GM12878 (cell line): ENCODE measurements at regions not wholly inside any gene's neighbourhood (a gene's known extent, or its start where the extent isn't known, plus 50 kb on each side); places are given as distances from the start of the nearest gene placed in this dataset.

ENCODE experiments used
- ATAC-seq: fragments of 200-7000 bp; cut with Tn5 transposase; 3 replicates; pipeline ENCODE4 v1.9.1; 2020; ENCODE audit warnings: mild to moderate bottlenecking, moderate library complexity
- BruUV-seq: library from RNA; stranded (reverse); fragments of 400-500 nt; replicated peaks from 2 replicates; lab custom pipeline; 2021; lab: Mats Ljungman, UMichigan
- CTCF ChIA-PET: fragments of 300-600 bp; sonication (Branson Sonifier 250); formaldehyde crosslinking; extraction: SDS; loops from one replicate; lab custom pipeline; 2021; ENCODE audit warnings: inconsistent platforms; lab: Yijun Ruan, JAX
- POLR2A ChIA-PET: fragments of 350-600 bp; formaldehyde crosslinking; extraction: SDS; loops from one replicate; lab custom pipeline; 2021; ENCODE audit warnings: inconsistent platforms; lab: Charles Lee
- RAD21 ChIA-PET: fragments of 300-600 bp; sonication (Branson Sonifier 250); formaldehyde crosslinking; loops from one replicate; lab custom pipeline; 2023; ENCODE audit warnings: antibody characterized with exemption; ENCODE audit not compliant: unreplicated experiment; lab: Charles Lee
- SMC1A ChIA-PET: fragments of 300-600 bp; sonication (Branson Sonifier 250); formaldehyde crosslinking; loops from one replicate; lab custom pipeline; 2023; ENCODE audit not compliant: unreplicated experiment, uncharacterized antibody; lab: Charles Lee
- DNase-seq: peaks from one replicate; pipeline ENCODE4 v3.0.0-alpha.2; 2011; ENCODE audit warnings: low read depth, low spot score
- FAIRE-seq: peaks from 3 replicates; lab custom pipeline; 2011; peaks lifted over from hg19 to GRCh38; lab: Jason Lieb, UNC
- H2AFZ ChIP-seq: 2 replicates; pipeline ENCODE4 v1.6.0; 2011; ENCODE audit warnings: low read depth, low read length, control low read depth; ENCODE audit not compliant: control insufficient read depth
- H3K27ac ChIP-seq: 2 replicates; pipeline ENCODE4 v1.5.1; 2011; ENCODE audit warnings: control low read depth; ENCODE audit not compliant: control insufficient read depth, insufficient read depth
- H3K27me3 ChIP-seq, 2 experiments: replicated peaks in 1 of 2; 2 replicates each; pipeline versions ENCODE4 v1.6.0 to v1.6.1; 2011; ENCODE audit warnings: low read length in 1 of 2; ENCODE audit not compliant: control insufficient read depth in 2 of 2, insufficient read depth in 2 of 2
- H3K36me3 ChIP-seq, 2 experiments: 2 replicates each; pipeline ENCODE4 v1.5.1; 2011; ENCODE audit warnings: low read length in 1 of 2; ENCODE audit not compliant: control insufficient read depth in 2 of 2, insufficient read depth in 2 of 2
- H3K4me1 ChIP-seq: 2 replicates; pipeline ENCODE4 v1.6.1; 2011; ENCODE audit warnings: mild to moderate bottlenecking, low read length, moderate library complexity, mixed read lengths; ENCODE audit not compliant: control insufficient read depth, insufficient read depth
- H3K4me2 ChIP-seq: 2 replicates; pipeline ENCODE4 v1.6.0; 2011; ENCODE audit warnings: control low read depth; ENCODE audit not compliant: control insufficient read depth, insufficient read depth
- H3K4me3 ChIP-seq: fragments of 200-600 bp; sonication (generic); 2 replicates; pipeline ENCODE4 v1.5.1; 2016
- H3K79me2 ChIP-seq: 2 replicates; pipeline ENCODE4 v1.6.0; 2011; ENCODE audit warnings: low read length; ENCODE audit not compliant: control insufficient read depth, insufficient read depth
- H3K9ac ChIP-seq: 2 replicates; pipeline ENCODE4 v1.8.0; 2011; ENCODE audit warnings: low read length, control low read depth, mixed read lengths; ENCODE audit not compliant: control insufficient read depth, insufficient read depth
- H3K9me3 ChIP-seq: replicated peaks from 3 replicates; pipeline ENCODE4 v1.5.1; 2011; ENCODE audit warnings: mild to moderate bottlenecking, low read length; ENCODE audit not compliant: control insufficient read depth, insufficient read depth
- H4K20me1 ChIP-seq: 2 replicates; pipeline ENCODE4 v1.6.0; 2011; ENCODE audit not compliant: control insufficient read depth, insufficient read depth
- MYC ChIP-seq: IDR thresholded peaks from 2 replicates; pipeline ENCODE4 v1.6.1; 2011; ENCODE audit warnings: mild to moderate bottlenecking, low read length, moderate library complexity, inconsistent platforms; ENCODE audit not compliant: insufficient read depth, insufficient replicate concordance, insufficient read length, severe bottlenecking
- WGBS: methylation state at CpG from one replicate; pipeline ENCODE4 v1.1.6; 2016; ENCODE audit warnings: low lambda C conversion rate; ENCODE audit not compliant: insufficient replicate concordance, insufficient coverage; ENCODE audit errors: missing lambda C conversion rate; 5-methylcytosine and 5-hydroxymethylcytosine counted together
- in situ Hi-C: fragments of 300-500 bp; cut with MboI; formaldehyde crosslinking; loops from 9 replicates; pipeline ENCODE4 v1.14.3; 2018; ENCODE audit warnings: mixed read lengths
- intact Hi-C: fragments of 100-400 bp; cut with micrococcal nuclease; formaldehyde crosslinking; loops from one replicate; pipeline ENCODE4 v1.14.2; 2022; ENCODE audit not compliant: unreplicated experiment
- TF ChIP-seq, protein P1 (sequence below): IDR thresholded peaks from 2 replicates; pipeline ENCODE4 v1.6.1; 2012; ENCODE audit warnings: mild to moderate bottlenecking, low read depth, low read length
- TF ChIP-seq, protein P2 (sequence below): IDR thresholded peaks from 2 replicates; pipeline ENCODE4 v1.6.1; 2011; ENCODE audit warnings: borderline replicate concordance, low read depth, mild to moderate bottlenecking, moderate library complexity, mixed read lengths, low read length; ENCODE audit not compliant: insufficient read depth; ENCODE audit errors: extremely low read length

- Histone ChIP-seq H3K4me2 (no peak overlapping the region), H3K27ac (no peak overlapping the region), H3K4me3 (no peak overlapping the region), H2AFZ (no peak overlapping the region), H3K4me1 (peaks cover 6% of the 10 kb centered on the region; the same call in 1 of the 2 replicates), H3K36me3 (no peaks in the 10 kb centered on the region), H3K79me2 (no peaks in the 10 kb centered on the region), H4K20me1 (no peaks in the 10 kb centered on the region), H3K9ac (no peak overlapping the region), H3K27me3 (no peaks in the 10 kb centered on the region), H3K9me3 (no peaks in the 10 kb centered on the region)
- FAIRE-seq (no peak), DNase-seq (no peak), ATAC-seq (no peak)
- RAD21 ChIA-PET, result interaction anchor here (1.0 to 1.1 kb wide), 2 partner anchors 32 to 144 kb away, joined by 3 to 6 read pairs; no protein-coding TSS in a partner anchor
- BruUV-seq, result no TSS peak
- POLR2A ChIA-PET, result no interaction called here
- CTCF ChIA-PET, result interaction anchor here (0.6 to 5.6 kb wide), 7 partner anchors 11 to 313 kb away, joined by 3 to 28 read pairs (median 4); no protein-coding TSS in a partner anchor
- 62% methylated on average over 4 of the region's 4 CpGs for WGBS
- TF ChIP-seq MYC, result no peak
- TF ChIP-seq, protein P1, sequence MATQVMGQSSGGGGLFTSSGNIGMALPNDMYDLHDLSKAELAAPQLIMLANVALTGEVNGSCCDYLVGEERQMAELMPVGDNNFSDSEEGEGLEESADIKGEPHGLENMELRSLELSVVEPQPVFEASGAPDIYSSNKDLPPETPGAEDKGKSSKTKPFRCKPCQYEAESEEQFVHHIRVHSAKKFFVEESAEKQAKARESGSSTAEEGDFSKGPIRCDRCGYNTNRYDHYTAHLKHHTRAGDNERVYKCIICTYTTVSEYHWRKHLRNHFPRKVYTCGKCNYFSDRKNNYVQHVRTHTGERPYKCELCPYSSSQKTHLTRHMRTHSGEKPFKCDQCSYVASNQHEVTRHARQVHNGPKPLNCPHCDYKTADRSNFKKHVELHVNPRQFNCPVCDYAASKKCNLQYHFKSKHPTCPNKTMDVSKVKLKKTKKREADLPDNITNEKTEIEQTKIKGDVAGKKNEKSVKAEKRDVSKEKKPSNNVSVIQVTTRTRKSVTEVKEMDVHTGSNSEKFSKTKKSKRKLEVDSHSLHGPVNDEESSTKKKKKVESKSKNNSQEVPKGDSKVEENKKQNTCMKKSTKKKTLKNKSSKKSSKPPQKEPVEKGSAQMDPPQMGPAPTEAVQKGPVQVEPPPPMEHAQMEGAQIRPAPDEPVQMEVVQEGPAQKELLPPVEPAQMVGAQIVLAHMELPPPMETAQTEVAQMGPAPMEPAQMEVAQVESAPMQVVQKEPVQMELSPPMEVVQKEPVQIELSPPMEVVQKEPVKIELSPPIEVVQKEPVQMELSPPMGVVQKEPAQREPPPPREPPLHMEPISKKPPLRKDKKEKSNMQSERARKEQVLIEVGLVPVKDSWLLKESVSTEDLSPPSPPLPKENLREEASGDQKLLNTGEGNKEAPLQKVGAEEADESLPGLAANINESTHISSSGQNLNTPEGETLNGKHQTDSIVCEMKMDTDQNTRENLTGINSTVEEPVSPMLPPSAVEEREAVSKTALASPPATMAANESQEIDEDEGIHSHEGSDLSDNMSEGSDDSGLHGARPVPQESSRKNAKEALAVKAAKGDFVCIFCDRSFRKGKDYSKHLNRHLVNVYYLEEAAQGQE, result peak; percentile 45; the same call in 1 of the 2 replicates
- TF ChIP-seq, protein P2, sequence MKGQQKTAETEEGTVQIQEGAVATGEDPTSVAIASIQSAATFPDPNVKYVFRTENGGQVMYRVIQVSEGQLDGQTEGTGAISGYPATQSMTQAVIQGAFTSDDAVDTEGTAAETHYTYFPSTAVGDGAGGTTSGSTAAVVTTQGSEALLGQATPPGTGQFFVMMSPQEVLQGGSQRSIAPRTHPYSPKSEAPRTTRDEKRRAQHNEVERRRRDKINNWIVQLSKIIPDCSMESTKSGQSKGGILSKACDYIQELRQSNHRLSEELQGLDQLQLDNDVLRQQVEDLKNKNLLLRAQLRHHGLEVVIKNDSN, result no peak
- intact Hi-C loops (no loop called here), in situ Hi-C loops (no loop called here)
- SMC1A ChIA-PET, result interaction anchor here (1.1 to 2.6 kb wide), 4 partner anchors 9 to 119 kb away, joined by 3 to 15 read pairs (median 4); no protein-coding TSS in a partner anchor
Observed at GRCh38 chr2:64363140-64363539, 90.8 kb upstream of the LGALSL start.
